Tibial nerve (tissue), 4 donors: ENCODE measurements at regions not wholly inside any gene's neighbourhood (a gene's known extent, or its start where the extent isn't known, plus 50 kb on each side); places are given as distances from the start of the nearest gene placed in this dataset.

Experiments
- DNase-seq, 2 donors: peaks; one replicate each; pipeline ENCODE4 v3.0.0-alpha.2; 2019; ENCODE audit warnings: low spot score in 2 of 2
- H3K27ac ChIP-seq, 4 donors: fragments of 200-600 bp; sonication (generic) in 3 of 4; one replicate each; pipeline ENCODE4 v1.5.1; 2017 to 2019; ENCODE audit warnings: mild to moderate bottlenecking in 1 of 4
- H3K27me3 ChIP-seq, 2 donors: fragments of 200-600 bp; sonication (generic) in 1 of 2; one replicate each; pipeline versions ENCODE4 v1.5.1 to v1.6.0; 2017 to 2019
- H3K36me3 ChIP-seq, 3 donors: fragments of 200-600 bp; sonication (generic); one replicate each; pipeline ENCODE4 v1.5.1; 2018 to 2019
- H3K4me1 ChIP-seq, 4 donors: fragments of 200-600 bp; sonication (generic) in 3 of 4; one replicate each; pipeline ENCODE4 v1.5.1; 2017 to 2019
- H3K4me3 ChIP-seq, 4 donors: fragments of 200-600 bp; sonication (generic) in 3 of 4; one replicate each; pipeline ENCODE4 v1.5.1; 2017 to 2019; ENCODE audit warnings: mild to moderate bottlenecking in 1 of 4, moderate library complexity in 1 of 4
- H3K9me3 ChIP-seq, 4 donors: fragments of 200-600 bp; sonication (generic) in 3 of 4; one replicate each; pipeline ENCODE4 v1.5.1; 2017 to 2019
- CTCF ChIP-seq, 5 experiments: fragments of 200-600 bp in 3 of 5; fragments of 450-650 bp in 2 of 5; sonication (generic) in 3 of 5; IDR thresholded peaks; one replicate each; pipeline ENCODE4 v1.5.1; 2016 to 2019; ENCODE audit warnings: antibody characterized with exemption in 5 of 5, mild to moderate bottlenecking in 3 of 5, moderate library complexity in 2 of 5
- EP300 ChIP-seq, 2 donors: sonication (generic); formaldehyde crosslinking; IDR thresholded peaks; one replicate each; pipeline ENCODE4 v1.6.1; 2017; ENCODE audit warnings: antibody characterized with exemption in 2 of 2, mild to moderate bottlenecking in 1 of 2
- POLR2A ChIP-seq, 2 donors: fragments of 450-650 bp; IDR thresholded peaks; one replicate each; pipeline ENCODE4 v1.6.1; 2017; ENCODE audit warnings: antibody characterized with exemption in 2 of 2, mild to moderate bottlenecking in 2 of 2, moderate library complexity in 2 of 2
- WGBS, 2 donors: methylation state at CpG; one replicate each; pipeline ENCODE4 v1.1.5; 2018; 5-methylcytosine and 5-hydroxymethylcytosine counted together

GRCh38 chr2:215506604-215506990 is 70.7 kb upstream of the FN1 start:
- H3K4me3 ChIP-seq: no peak overlapping the region
- H3K27me3 ChIP-seq: no peaks in the 10 kb centered on the region
- H3K9me3 ChIP-seq: no peaks in the 10 kb centered on the region
- DNase-seq: no peak
- TF ChIP-seq EP300 (IDR thresholded peaks at IDR 0.05): no peak
- no peak for TF ChIP-seq CTCF (IDR thresholded peaks at IDR 0.05)
- TF ChIP-seq POLR2A (IDR thresholded peaks at IDR 0.05): no peak
- no peak overlapping the region for H3K27ac ChIP-seq
- no peaks in the 10 kb centered on the region for H3K36me3 ChIP-seq
- peaks cover 0 to 3% (median 0%) of the 10 kb centered on the region in 4 donors for H3K4me1 ChIP-seq

DNA sequence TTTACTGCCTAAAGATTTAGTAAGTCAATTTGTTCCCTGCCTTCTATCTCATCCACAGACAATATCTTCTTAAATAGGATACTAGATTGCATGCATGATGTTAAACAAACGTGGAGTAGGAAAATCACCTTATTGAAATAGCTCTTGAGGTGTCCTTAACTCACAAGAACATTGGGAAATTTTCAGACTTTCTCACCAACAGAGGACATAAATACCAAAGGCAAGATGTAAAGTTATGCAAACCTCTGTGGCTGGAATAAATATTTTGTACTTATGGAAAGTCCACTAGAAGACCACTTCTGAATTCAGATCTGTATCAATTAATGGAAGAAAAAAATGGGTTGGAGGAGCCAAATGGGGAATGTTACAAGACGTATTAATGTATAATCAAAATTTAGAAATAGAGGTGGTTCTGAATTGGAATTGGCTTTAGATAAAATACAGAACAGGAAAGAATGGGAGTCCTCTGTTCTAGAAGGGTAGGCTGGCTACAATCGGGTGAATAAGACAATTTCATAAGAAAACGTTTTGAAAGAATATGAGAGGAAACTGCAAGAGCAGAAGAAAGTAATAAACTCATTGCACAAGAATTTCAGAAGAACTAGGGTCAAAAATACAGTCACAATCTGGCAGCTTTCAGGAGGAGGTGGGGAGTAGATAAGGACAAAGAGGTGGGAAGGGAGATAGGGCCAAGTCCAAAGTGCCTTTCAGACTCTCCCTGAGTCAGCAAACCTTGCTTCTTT is 69.3 kb upstream of the FN1 start:
- Histone ChIP-seq H3K4me3 (no peak overlapping the region), H3K27me3 (no peaks in the 10 kb centered on the region), H3K36me3 (no peaks in the 10 kb centered on the region), H3K27ac (no peak overlapping the region), H3K9me3 (no peaks in the 10 kb centered on the region), H3K4me1 (peaks cover 0 to 3% (median 0%) of the 10 kb centered on the region in 4 donors)
- no peak for DNase-seq
- 55 to 56% methylated on average over 4 of the region's 4 CpGs for WGBS, 2 donors
- TF ChIP-seq CTCF (IDR thresholded peaks at IDR 0.05): no peak
- TF ChIP-seq EP300 (IDR thresholded peaks at IDR 0.05): no peak
- no peak for TF ChIP-seq POLR2A (IDR thresholded peaks at IDR 0.05)

DNA sequence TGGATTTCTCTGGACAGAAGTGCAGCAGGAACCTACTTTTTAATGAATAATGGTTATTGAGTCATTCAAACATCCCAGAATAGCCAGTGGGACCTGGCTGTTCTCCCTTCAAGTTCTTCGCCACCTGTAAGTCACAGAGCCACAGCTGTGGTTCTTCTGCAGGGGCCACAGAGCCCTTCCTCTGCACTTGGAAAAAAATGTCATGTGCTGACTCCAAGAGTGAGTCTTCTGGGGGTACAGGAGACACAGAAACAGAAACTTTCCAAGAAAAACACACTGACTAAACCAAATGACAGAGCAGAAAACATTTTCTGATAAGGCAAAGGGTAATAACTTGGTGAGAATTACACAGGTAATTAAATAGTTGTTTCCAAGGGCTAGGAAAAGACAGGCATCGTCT is 68.7 kb upstream of the FN1 start:
- DNase-seq: no peak
- TF ChIP-seq EP300 (IDR thresholded peaks at IDR 0.05): no peak
- TF ChIP-seq POLR2A (IDR thresholded peaks at IDR 0.05): no peak
- TF ChIP-seq CTCF (IDR thresholded peaks at IDR 0.05): no peak
- Histone ChIP-seq H3K27ac (no peak overlapping the region), H3K9me3 (no peaks in the 10 kb centered on the region), H3K4me1 (peaks cover 0 to 8% (median 0%) of the 10 kb centered on the region in 4 donors), H3K27me3 (no peaks in the 10 kb centered on the region), H3K36me3 (no peaks in the 10 kb centered on the region), H3K4me3 (no peak overlapping the region)
- WGBS, 2 donors: 85 to 91% methylated on average over 2 of the region's 2 CpGs

GRCh38 chr2:215503381-215503780 is 67.5 kb upstream of the FN1 start:
- no peak for TF ChIP-seq CTCF (IDR thresholded peaks at IDR 0.05)
- TF ChIP-seq EP300 (IDR thresholded peaks at IDR 0.05): no peak
- TF ChIP-seq POLR2A (IDR thresholded peaks at IDR 0.05): no peak

DNA sequence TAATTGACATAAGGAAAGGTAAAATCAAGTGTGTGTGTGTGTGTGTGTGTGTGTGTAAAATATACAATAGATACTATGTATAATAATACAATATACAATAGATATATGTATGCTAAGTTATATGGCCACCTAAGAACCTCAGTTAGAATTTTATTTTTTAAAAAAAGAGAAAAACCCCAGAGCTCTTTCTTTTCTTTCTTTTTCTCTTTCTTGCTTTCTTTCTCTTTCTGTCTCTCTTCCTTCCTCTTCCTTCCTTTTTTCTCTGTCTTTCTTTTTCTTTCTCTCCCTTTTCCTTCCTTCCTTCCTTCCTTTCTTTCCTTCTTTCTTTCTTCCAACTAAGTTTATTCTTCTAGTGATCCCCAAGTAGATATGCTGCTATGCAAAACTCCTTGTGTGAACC is 64.6 kb upstream of the FN1 start:
- H3K9me3 ChIP-seq: no peaks in the 10 kb centered on the region
- H3K4me3 ChIP-seq: no peak overlapping the region
- peaks cover 0 to 11% (median 0%) of the 10 kb centered on the region in 4 donors for H3K4me1 ChIP-seq
- no peak overlapping the region for H3K27ac ChIP-seq
- no peak for TF ChIP-seq POLR2A (IDR thresholded peaks at IDR 0.05)
- no peak for TF ChIP-seq CTCF (IDR thresholded peaks at IDR 0.05)
- no peak for TF ChIP-seq EP300 (IDR thresholded peaks at IDR 0.05)
- H3K36me3 ChIP-seq: no peaks in the 10 kb centered on the region
- DNase-seq: no peak
- no peaks in the 10 kb centered on the region for H3K27me3 ChIP-seq

More at GRCh38 chr2:215503381-215503780, 67.5 kb upstream of the FN1 start:
- Histone ChIP-seq H3K4me3 (no peak overlapping the region), H3K27me3 (no peaks in the 10 kb centered on the region), H3K9me3 (no peaks in the 10 kb centered on the region), H3K27ac (no peak overlapping the region), H3K4me1 (peaks cover 0 to 14% (median 0%) of the 10 kb centered on the region in 4 donors), H3K36me3 (no peaks in the 10 kb centered on the region)
- WGBS, 2 donors: 94 to 95% methylated on average over 1 of the region's 1 CpG
- DNase-seq: no peak
